ENCODE measurements at regions not wholly inside any gene's neighbourhood (a gene's known extent, or its start where the extent isn't known, plus 50 kb on each side); places are given as distances from the start of the nearest gene placed in this dataset.

GRCh38 chr2:47300081-47300480 is 69.0 kb upstream of the EPCAM start:
- no peak for TF ChIP-seq CTCF (IDR thresholded peaks at IDR 0.05)
- ATAC-seq (ENCODE audit: insufficient number of reproducible peaks, low FRiP score, low read depth) (no peak), DNase-seq (ENCODE audit: low spot score) (no peak)
- no peak overlapping the region for H3K4me3 ChIP-seq
- no peak overlapping the region for H3K27ac ChIP-seq
- H3K4me1 ChIP-seq (ENCODE audit: control insufficient read depth in 1 of 2, low read depth in 2 of 2), result no peaks in the 10 kb centered on the region
- no peaks in the 10 kb centered on the region for H3K9me3 ChIP-seq
- H3K36me3 ChIP-seq, result no peaks in the 10 kb centered on the region
- no peaks in the 10 kb centered on the region for H3K27me3 ChIP-seq (replicated peaks; ENCODE audit: insufficient read depth)

GRCh38 chr2:47299555-47299954 is 69.6 kb upstream of the EPCAM start:
- Histone ChIP-seq H3K27ac (no peak overlapping the region), H3K4me1 (ENCODE audit: control insufficient read depth in 1 of 2, low read depth in 2 of 2) (no peaks in the 10 kb centered on the region), H3K27me3 (replicated peaks; ENCODE audit: insufficient read depth) (no peaks in the 10 kb centered on the region), H3K9me3 (no peaks in the 10 kb centered on the region), H3K4me3 (no peak overlapping the region), H3K36me3 (no peaks in the 10 kb centered on the region)
- ATAC-seq (ENCODE audit: insufficient number of reproducible peaks, low FRiP score, low read depth) (no peak), DNase-seq (ENCODE audit: low spot score) (no peak)
- TF ChIP-seq CTCF (IDR thresholded peaks at IDR 0.05), result no peak

GRCh38 chr2:47298771-47299170 is 70.3 kb upstream of the EPCAM start:
- ATAC-seq (ENCODE audit: insufficient number of reproducible peaks, low FRiP score, low read depth) (no peak), DNase-seq (ENCODE audit: low spot score) (no peak)
- H3K27ac ChIP-seq, result no peak overlapping the region
- no peaks in the 10 kb centered on the region for H3K27me3 ChIP-seq (replicated peaks; ENCODE audit: insufficient read depth)
- H3K4me1 ChIP-seq (ENCODE audit: control insufficient read depth in 1 of 2, low read depth in 2 of 2), result no peaks in the 10 kb centered on the region
- no peak for TF ChIP-seq CTCF (IDR thresholded peaks at IDR 0.05)
- H3K4me3 ChIP-seq, result no peak overlapping the region
- H3K9me3 ChIP-seq, result no peaks in the 10 kb centered on the region
- H3K36me3 ChIP-seq, result no peaks in the 10 kb centered on the region

GRCh38 chr2:47297767-47298425 is 71.2 kb upstream of the EPCAM start:
- no peaks in the 10 kb centered on the region for H3K4me1 ChIP-seq (ENCODE audit: control insufficient read depth in 1 of 2, low read depth in 2 of 2)
- no peak for DNase-seq (ENCODE audit: low spot score)
- no peak overlapping the region for H3K4me3 ChIP-seq
- no peak for ATAC-seq (ENCODE audit: insufficient number of reproducible peaks, low FRiP score, low read depth)
- no peaks in the 10 kb centered on the region for H3K36me3 ChIP-seq
- no peak overlapping the region for H3K27ac ChIP-seq
- no peaks in the 10 kb centered on the region for H3K9me3 ChIP-seq
- TF ChIP-seq CTCF (IDR thresholded peaks at IDR 0.05), result no peak
- no peaks in the 10 kb centered on the region for H3K27me3 ChIP-seq (replicated peaks; ENCODE audit: insufficient read depth)

GRCh38 chr2:47295981-47296635 is 73.0 kb upstream of the EPCAM start:
- DNase-seq (ENCODE audit: low spot score) (no peak), ATAC-seq (ENCODE audit: insufficient number of reproducible peaks, low FRiP score, low read depth) (no peak)
- TF ChIP-seq CTCF (IDR thresholded peaks at IDR 0.05), result no peak
- H3K27ac ChIP-seq, result no peak overlapping the region
- no peaks in the 10 kb centered on the region for H3K27me3 ChIP-seq (replicated peaks; ENCODE audit: insufficient read depth)
- H3K36me3 ChIP-seq, result no peaks in the 10 kb centered on the region
- H3K9me3 ChIP-seq, result no peaks in the 10 kb centered on the region
- no peaks in the 10 kb centered on the region for H3K4me1 ChIP-seq (ENCODE audit: control insufficient read depth in 1 of 2, low read depth in 2 of 2)
- H3K4me3 ChIP-seq, result no peak overlapping the region
